H1 (cell line): ENCODE measurements at regions not wholly inside any gene's neighbourhood (a gene's known extent, or its start where the extent isn't known, plus 50 kb on each side); places are given as distances from the start of the nearest gene placed in this dataset.

ENCODE experiments used
- FOSL1 ChIP-seq: IDR thresholded peaks from 2 replicates; pipeline ENCODE4 v1.6.1; 2011; ENCODE audit warnings: mild to moderate bottlenecking, low read depth, low read length, moderate library complexity; ENCODE audit not compliant: insufficient read depth
- MAFK ChIP-seq: IDR thresholded peaks from 2 replicates; pipeline ENCODE4 v1.6.1; 2012; ENCODE audit warnings: low read depth, mild to moderate bottlenecking, improper control_type of control experiment, low read length
- SP1 ChIP-seq: IDR thresholded peaks from 2 replicates; pipeline ENCODE4 v1.6.1; 2011; ENCODE audit warnings: low read depth, low read length
- TF ChIP-seq, protein P1 (sequence below): fragments of 300-600 bp; sonication (generic); IDR thresholded peaks from 2 replicates; pipeline ENCODE4 v1.7.1; 2012; ENCODE audit warnings: low read length, moderate library complexity, mild to moderate bottlenecking, inconsistent platforms; ENCODE audit not compliant: insufficient replicate concordance
- TF ChIP-seq, protein P2 (sequence below): IDR thresholded peaks from 2 replicates; pipeline ENCODE4 v1.6.1; 2011; ENCODE audit warnings: low read length, improper control_type of control experiment

DNA sequence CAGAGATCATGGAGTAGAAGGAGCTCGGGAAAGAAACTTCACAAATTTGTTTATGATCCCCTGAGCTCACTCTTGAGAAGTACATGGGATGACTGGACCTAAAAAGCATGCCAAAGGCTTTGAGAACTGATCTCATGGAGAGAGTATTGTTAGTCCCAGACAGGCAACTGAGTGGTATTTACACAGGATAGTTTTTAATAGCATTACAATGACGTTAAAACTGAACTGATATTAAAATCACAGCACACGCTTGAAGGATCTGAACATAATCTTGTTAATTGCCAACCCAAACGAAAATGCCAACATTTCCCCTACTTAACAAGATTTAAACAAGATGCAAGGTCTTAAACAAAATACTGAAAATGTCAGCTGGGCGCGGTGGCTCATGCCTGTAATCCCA lies 113.2 kb upstream of the NLGN1 start (continued):
- TF ChIP-seq, protein P1, sequence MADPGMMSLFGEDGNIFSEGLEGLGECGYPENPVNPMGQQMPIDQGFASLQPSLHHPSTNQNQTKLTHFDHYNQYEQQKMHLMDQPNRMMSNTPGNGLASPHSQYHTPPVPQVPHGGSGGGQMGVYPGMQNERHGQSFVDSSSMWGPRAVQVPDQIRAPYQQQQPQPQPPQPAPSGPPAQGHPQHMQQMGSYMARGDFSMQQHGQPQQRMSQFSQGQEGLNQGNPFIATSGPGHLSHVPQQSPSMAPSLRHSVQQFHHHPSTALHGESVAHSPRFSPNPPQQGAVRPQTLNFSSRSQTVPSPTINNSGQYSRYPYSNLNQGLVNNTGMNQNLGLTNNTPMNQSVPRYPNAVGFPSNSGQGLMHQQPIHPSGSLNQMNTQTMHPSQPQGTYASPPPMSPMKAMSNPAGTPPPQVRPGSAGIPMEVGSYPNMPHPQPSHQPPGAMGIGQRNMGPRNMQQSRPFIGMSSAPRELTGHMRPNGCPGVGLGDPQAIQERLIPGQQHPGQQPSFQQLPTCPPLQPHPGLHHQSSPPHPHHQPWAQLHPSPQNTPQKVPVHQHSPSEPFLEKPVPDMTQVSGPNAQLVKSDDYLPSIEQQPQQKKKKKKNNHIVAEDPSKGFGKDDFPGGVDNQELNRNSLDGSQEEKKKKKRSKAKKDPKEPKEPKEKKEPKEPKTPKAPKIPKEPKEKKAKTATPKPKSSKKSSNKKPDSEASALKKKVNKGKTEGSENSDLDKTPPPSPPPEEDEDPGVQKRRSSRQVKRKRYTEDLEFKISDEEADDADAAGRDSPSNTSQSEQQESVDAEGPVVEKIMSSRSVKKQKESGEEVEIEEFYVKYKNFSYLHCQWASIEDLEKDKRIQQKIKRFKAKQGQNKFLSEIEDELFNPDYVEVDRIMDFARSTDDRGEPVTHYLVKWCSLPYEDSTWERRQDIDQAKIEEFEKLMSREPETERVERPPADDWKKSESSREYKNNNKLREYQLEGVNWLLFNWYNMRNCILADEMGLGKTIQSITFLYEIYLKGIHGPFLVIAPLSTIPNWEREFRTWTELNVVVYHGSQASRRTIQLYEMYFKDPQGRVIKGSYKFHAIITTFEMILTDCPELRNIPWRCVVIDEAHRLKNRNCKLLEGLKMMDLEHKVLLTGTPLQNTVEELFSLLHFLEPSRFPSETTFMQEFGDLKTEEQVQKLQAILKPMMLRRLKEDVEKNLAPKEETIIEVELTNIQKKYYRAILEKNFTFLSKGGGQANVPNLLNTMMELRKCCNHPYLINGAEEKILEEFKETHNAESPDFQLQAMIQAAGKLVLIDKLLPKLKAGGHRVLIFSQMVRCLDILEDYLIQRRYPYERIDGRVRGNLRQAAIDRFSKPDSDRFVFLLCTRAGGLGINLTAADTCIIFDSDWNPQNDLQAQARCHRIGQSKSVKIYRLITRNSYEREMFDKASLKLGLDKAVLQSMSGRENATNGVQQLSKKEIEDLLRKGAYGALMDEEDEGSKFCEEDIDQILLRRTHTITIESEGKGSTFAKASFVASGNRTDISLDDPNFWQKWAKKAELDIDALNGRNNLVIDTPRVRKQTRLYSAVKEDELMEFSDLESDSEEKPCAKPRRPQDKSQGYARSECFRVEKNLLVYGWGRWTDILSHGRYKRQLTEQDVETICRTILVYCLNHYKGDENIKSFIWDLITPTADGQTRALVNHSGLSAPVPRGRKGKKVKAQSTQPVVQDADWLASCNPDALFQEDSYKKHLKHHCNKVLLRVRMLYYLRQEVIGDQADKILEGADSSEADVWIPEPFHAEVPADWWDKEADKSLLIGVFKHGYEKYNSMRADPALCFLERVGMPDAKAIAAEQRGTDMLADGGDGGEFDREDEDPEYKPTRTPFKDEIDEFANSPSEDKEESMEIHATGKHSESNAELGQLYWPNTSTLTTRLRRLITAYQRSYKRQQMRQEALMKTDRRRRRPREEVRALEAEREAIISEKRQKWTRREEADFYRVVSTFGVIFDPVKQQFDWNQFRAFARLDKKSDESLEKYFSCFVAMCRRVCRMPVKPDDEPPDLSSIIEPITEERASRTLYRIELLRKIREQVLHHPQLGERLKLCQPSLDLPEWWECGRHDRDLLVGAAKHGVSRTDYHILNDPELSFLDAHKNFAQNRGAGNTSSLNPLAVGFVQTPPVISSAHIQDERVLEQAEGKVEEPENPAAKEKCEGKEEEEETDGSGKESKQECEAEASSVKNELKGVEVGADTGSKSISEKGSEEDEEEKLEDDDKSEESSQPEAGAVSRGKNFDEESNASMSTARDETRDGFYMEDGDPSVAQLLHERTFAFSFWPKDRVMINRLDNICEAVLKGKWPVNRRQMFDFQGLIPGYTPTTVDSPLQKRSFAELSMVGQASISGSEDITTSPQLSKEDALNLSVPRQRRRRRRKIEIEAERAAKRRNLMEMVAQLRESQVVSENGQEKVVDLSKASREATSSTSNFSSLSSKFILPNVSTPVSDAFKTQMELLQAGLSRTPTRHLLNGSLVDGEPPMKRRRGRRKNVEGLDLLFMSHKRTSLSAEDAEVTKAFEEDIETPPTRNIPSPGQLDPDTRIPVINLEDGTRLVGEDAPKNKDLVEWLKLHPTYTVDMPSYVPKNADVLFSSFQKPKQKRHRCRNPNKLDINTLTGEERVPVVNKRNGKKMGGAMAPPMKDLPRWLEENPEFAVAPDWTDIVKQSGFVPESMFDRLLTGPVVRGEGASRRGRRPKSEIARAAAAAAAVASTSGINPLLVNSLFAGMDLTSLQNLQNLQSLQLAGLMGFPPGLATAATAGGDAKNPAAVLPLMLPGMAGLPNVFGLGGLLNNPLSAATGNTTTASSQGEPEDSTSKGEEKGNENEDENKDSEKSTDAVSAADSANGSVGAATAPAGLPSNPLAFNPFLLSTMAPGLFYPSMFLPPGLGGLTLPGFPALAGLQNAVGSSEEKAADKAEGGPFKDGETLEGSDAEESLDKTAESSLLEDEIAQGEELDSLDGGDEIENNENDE, result no peak
- TF ChIP-seq, protein P2, sequence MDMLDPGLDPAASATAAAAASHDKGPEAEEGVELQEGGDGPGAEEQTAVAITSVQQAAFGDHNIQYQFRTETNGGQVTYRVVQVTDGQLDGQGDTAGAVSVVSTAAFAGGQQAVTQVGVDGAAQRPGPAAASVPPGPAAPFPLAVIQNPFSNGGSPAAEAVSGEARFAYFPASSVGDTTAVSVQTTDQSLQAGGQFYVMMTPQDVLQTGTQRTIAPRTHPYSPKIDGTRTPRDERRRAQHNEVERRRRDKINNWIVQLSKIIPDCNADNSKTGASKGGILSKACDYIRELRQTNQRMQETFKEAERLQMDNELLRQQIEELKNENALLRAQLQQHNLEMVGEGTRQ, result no peak
- no peak for TF ChIP-seq MAFK
- TF ChIP-seq FOSL1, result no peak
- no peak for TF ChIP-seq SP1
- TF ChIP-seq, all 59 proteins: peak for 0
